ENCODE measurements at regions not wholly inside any gene's neighbourhood (a gene's known extent, or its start where the extent isn't known, plus 50 kb on each side); places are given as distances from the start of the nearest gene placed in this dataset.

- Mint-ChIP-seq H3K4me3 (peak overlapping the region; percentile 3; the same call in 1 of the 2 replicates), H3K36me3 (ENCODE audit: low read depth) (no peaks in the 10 kb centered on the region), H3K27me3 (ENCODE audit: insufficient read depth) (peaks cover 8% of the 10 kb centered on the region), H3K27ac (no peak overlapping the region), H3K4me1 (ENCODE audit: low read depth) (peaks cover 33% of the 10 kb centered on the region), H3K9me3 (no peaks in the 10 kb centered on the region)
- DNase-seq: no peak
- TF ChIP-seq CTCF (IDR thresholded peaks at IDR 0.05): no peak
Observed at GRCh38 chr16:85463672-85464382, 149.3 kb upstream of the GSE1 start.

GRCh38 chr16:85464383-85465305, 148.5 kb upstream of the GSE1 start:
- peak overlapping the region; percentile 3; the same call in 1 of the 2 replicates for H3K4me3 Mint-ChIP-seq
- TF ChIP-seq CTCF (IDR thresholded peaks at IDR 0.05): no peak

GRCh38 chr16:85465328-85466303, 147.5 kb upstream of the GSE1 start:
- no peaks in the 10 kb centered on the region for H3K36me3 Mint-ChIP-seq (ENCODE audit: low read depth)
- H3K27ac Mint-ChIP-seq: peak overlapping the region; percentile 17
- no peak for TF ChIP-seq CTCF (IDR thresholded peaks at IDR 0.05)
- no peaks in the 10 kb centered on the region for H3K9me3 Mint-ChIP-seq
- peak; percentile 50 for DNase-seq
- H3K4me3 Mint-ChIP-seq: no peak overlapping the region
- H3K27me3 Mint-ChIP-seq (ENCODE audit: insufficient read depth): peaks cover 5% of the 10 kb centered on the region
- H3K4me1 Mint-ChIP-seq (ENCODE audit: low read depth): peaks cover 27% of the 10 kb centered on the region

More at GRCh38 chr16:85464383-85465305, 148.5 kb upstream of the GSE1 start:
- H3K9me3 Mint-ChIP-seq: no peaks in the 10 kb centered on the region
- DNase-seq: no peak
- H3K36me3 Mint-ChIP-seq (ENCODE audit: low read depth): no peaks in the 10 kb centered on the region
- no peak overlapping the region for H3K27ac Mint-ChIP-seq
- peaks cover 33% of the 10 kb centered on the region for H3K4me1 Mint-ChIP-seq (ENCODE audit: low read depth)
- peaks cover 5% of the 10 kb centered on the region for H3K27me3 Mint-ChIP-seq (ENCODE audit: insufficient read depth)

- Mint-ChIP-seq H3K27me3 (ENCODE audit: insufficient read depth) (peaks cover 5% of the 10 kb centered on the region), H3K9me3 (no peaks in the 10 kb centered on the region), H3K36me3 (ENCODE audit: low read depth) (no peaks in the 10 kb centered on the region), H3K4me1 (ENCODE audit: low read depth) (peaks cover 20% of the 10 kb centered on the region), H3K4me3 (no peak overlapping the region), H3K27ac (no peak overlapping the region)
- DNase-seq: no peak
- TF ChIP-seq CTCF (IDR thresholded peaks at IDR 0.05): no peak
Observed at GRCh38 chr16:85466304-85466700, 146.8 kb upstream of the GSE1 start.

- Mint-ChIP-seq H3K27me3 (ENCODE audit: insufficient read depth) (peaks cover 5% of the 10 kb centered on the region), H3K9me3 (no peaks in the 10 kb centered on the region), H3K27ac (no peak overlapping the region), H3K4me3 (no peak overlapping the region), H3K4me1 (ENCODE audit: low read depth) (peaks cover 19% of the 10 kb centered on the region), H3K36me3 (ENCODE audit: low read depth) (no peaks in the 10 kb centered on the region)
- no peak for TF ChIP-seq CTCF (IDR thresholded peaks at IDR 0.05)
- no peak for DNase-seq
Observed at GRCh38 chr16:85466989-85467388, 146.1 kb upstream of the GSE1 start.
